Uterus (tissue), 3 donors: ENCODE measurements at regions not wholly inside any gene's neighbourhood (a gene's known extent, or its start where the extent isn't known, plus 50 kb on each side); places are given as distances from the start of the nearest gene placed in this dataset.

ENCODE experiments used
- DNase-seq, 2 donors: peaks; one replicate each; pipeline ENCODE4 v3.0.0-alpha.2; 2019 to 2020
- H3K27ac ChIP-seq, 2 donors: fragments of 200-600 bp; sonication (generic); 1 replicate in 1 of 2; 2 replicates in 1 of 2; pipeline ENCODE4 v1.5.1; 2016 to 2018
- H3K27me3 ChIP-seq, 2 donors: fragments of 200-600 bp; sonication (generic); one replicate each; pipeline ENCODE4 v1.5.1; 2018 to 2019; ENCODE audit warnings: control low read depth in 1 of 2
- H3K36me3 ChIP-seq, 2 donors: fragments of 200-600 bp; sonication (generic); one replicate each; pipeline ENCODE4 v1.5.1; 2019; ENCODE audit warnings: control low read depth in 1 of 2
- H3K4me1 ChIP-seq, 2 donors: fragments of 200-600 bp; sonication (generic); one replicate each; pipeline ENCODE4 v1.5.1; 2018 to 2019; ENCODE audit warnings: control low read depth in 1 of 2
- H3K4me3 ChIP-seq, 2 donors: fragments of 200-600 bp; sonication (generic); 1 replicate in 1 of 2; 2 replicates in 1 of 2; pipeline ENCODE4 v1.5.1; 2018 to 2019; ENCODE audit warnings: mild to moderate bottlenecking in 1 of 2
- H3K9me3 ChIP-seq, 2 donors: fragments of 200-600 bp; sonication (generic); one replicate each; pipeline ENCODE4 v1.5.1; 2019; ENCODE audit warnings: control low read depth in 1 of 2
- POLR2A ChIP-seq, 2 donors: fragments of 450-650 bp; IDR thresholded peaks; one replicate each; pipeline ENCODE4 v1.6.1; 2016; ENCODE audit warnings: antibody characterized with exemption in 2 of 2, mild to moderate bottlenecking in 1 of 2, moderate library complexity in 1 of 2
- intact Hi-C: fragments of 100-400 bp; cut with DNase I; formaldehyde crosslinking; loops from one replicate; pipeline ENCODE4 v1.15.1; 2023; ENCODE audit warnings: low total_unique reads
- TF ChIP-seq, protein P1 (sequence below), 4 experiments: fragments of 200-600 bp in 2 of 4; fragments of 450-650 bp in 2 of 4; sonication (generic) in 2 of 4; IDR thresholded peaks; one replicate each; pipeline ENCODE4 v1.5.1; 2016 to 2019; ENCODE audit warnings: antibody characterized with exemption in 4 of 4, mild to moderate bottlenecking in 2 of 4, moderate library complexity in 1 of 4
- donor health status: DM: yes; HTN: yes; CAD: no.

DNA sequence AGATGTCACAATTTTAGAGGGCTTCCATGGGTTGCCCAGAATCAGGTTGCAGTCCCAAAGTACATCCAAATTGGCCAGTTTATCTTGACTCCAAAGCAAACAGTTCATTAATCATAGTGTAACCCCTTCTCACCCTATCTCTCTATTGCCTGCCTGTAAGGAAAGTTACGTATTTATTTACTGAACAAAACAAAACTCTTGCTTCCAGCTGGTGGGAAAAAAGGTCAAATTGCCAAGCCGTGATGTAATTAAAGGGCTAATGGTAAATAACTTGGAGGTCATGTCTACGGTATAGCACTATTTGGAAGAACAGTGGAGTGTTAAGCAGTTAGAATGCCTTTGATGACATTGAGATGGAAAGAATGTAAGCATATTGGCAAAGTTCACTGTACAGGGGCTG lies 214.0 kb downstream of the DLEU7 start:
- H3K27ac ChIP-seq, result no peak overlapping the region
- TF ChIP-seq POLR2A (IDR thresholded peaks at IDR 0.05), result no peak
- TF ChIP-seq, protein P1, sequence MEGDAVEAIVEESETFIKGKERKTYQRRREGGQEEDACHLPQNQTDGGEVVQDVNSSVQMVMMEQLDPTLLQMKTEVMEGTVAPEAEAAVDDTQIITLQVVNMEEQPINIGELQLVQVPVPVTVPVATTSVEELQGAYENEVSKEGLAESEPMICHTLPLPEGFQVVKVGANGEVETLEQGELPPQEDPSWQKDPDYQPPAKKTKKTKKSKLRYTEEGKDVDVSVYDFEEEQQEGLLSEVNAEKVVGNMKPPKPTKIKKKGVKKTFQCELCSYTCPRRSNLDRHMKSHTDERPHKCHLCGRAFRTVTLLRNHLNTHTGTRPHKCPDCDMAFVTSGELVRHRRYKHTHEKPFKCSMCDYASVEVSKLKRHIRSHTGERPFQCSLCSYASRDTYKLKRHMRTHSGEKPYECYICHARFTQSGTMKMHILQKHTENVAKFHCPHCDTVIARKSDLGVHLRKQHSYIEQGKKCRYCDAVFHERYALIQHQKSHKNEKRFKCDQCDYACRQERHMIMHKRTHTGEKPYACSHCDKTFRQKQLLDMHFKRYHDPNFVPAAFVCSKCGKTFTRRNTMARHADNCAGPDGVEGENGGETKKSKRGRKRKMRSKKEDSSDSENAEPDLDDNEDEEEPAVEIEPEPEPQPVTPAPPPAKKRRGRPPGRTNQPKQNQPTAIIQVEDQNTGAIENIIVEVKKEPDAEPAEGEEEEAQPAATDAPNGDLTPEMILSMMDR (IDR thresholded peaks at IDR 0.05), result no peak
- intact Hi-C loops, result no loop called here

DNA sequence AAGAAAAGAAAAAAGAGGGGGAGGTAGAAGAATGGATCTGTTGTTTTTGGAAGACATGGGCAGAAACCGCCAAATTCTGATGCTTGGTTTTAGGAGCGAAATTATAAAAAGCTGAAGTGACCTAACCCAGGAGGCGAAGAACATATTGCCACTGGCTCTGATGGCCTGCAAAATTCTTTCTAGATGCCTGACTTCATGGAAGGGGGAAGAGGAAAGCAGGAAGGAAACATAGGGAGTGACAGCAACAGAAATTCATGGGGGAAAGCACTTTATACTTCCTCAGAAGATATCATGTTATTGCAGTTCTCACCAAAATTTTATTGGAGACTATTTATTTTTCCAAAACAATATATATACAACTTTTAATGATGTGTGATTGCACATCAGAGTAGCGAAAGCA lies 213.5 kb downstream of the DLEU7 start:
- intact Hi-C loops, result no loop called here
- H3K27ac ChIP-seq, result no peak overlapping the region
- no peaks in the 10 kb centered on the region for H3K27me3 ChIP-seq
- TF ChIP-seq, protein P1 (IDR thresholded peaks at IDR 0.05), result no peak
- no peak for TF ChIP-seq POLR2A (IDR thresholded peaks at IDR 0.05)
- H3K4me3 ChIP-seq, result no peak overlapping the region
- H3K4me1 ChIP-seq, result no peaks in the 10 kb centered on the region
- DNase-seq, result no peak
- H3K36me3 ChIP-seq, result no peaks in the 10 kb centered on the region
- no peaks in the 10 kb centered on the region for H3K9me3 ChIP-seq

More for the DNA sequence above, 214.0 kb downstream of the DLEU7 start:
- Histone ChIP-seq H3K36me3 (no peaks in the 10 kb centered on the region), H3K27me3 (no peaks in the 10 kb centered on the region), H3K4me1 (no peaks in the 10 kb centered on the region), H3K4me3 (no peak overlapping the region), H3K9me3 (no peaks in the 10 kb centered on the region)
- DNase-seq, result no peak

DNA sequence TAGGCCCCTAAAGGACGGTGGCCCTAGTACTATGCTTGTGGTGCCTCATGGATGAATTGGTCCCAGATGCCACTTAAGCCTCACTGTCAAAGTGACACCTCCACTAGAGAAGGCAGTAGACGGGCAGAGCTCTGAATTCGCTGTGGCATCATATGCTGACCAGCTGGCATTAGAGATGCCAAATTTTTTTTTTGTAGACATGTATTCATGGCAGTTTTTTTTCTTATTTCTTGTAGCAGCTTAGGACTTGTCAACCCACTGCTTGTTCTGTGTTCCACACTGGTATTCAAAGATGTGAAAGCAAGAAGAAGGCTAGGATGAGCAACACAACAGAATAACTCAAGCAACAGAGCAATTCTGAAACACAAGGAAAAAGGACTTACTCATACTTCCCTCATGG lies 212.5 kb downstream of the DLEU7 start:
- Histone ChIP-seq H3K4me1 (no peaks in the 10 kb centered on the region), H3K27ac (no peak overlapping the region)
- intact Hi-C loops, result no loop called here

DNA sequence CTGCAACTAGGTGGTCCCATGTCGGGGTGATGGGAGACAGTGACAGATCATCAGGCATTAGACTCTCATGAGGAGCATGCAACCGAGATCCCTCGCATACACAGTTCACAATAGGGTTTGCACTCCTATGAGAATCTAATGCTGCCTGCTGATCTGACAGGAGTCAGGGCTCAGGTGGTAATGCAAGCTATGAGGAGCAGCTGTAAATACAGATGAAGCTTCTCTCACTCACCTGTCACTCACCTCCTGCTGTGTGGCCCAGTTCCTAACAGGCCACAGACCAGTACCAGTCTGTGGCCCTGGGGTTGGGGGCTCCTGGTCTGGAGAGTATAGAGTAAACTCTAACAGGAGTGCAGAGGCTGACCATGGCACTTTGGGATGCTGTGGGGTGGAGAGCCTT lies 209.2 kb downstream of the DLEU7 start:
- no peaks in the 10 kb centered on the region for H3K27me3 ChIP-seq
- H3K4me1 ChIP-seq, result no peaks in the 10 kb centered on the region
- H3K4me3 ChIP-seq, result no peak overlapping the region
- DNase-seq, result no peak
- H3K36me3 ChIP-seq, result no peaks in the 10 kb centered on the region
- no peak for TF ChIP-seq POLR2A (IDR thresholded peaks at IDR 0.05)
- TF ChIP-seq, protein P1 (IDR thresholded peaks at IDR 0.05), result no peak
- no peak overlapping the region for H3K27ac ChIP-seq
- intact Hi-C loops, result no loop called here
- no peaks in the 10 kb centered on the region for H3K9me3 ChIP-seq

More for the DNA sequence above, 212.5 kb downstream of the DLEU7 start:
- no peak overlapping the region for H3K4me3 ChIP-seq
- no peaks in the 10 kb centered on the region for H3K27me3 ChIP-seq
- no peak for TF ChIP-seq POLR2A (IDR thresholded peaks at IDR 0.05)
- TF ChIP-seq, protein P1 (IDR thresholded peaks at IDR 0.05), result no peak
- no peak for DNase-seq
- H3K36me3 ChIP-seq, result no peaks in the 10 kb centered on the region
- H3K9me3 ChIP-seq, result no peaks in the 10 kb centered on the region

DNA sequence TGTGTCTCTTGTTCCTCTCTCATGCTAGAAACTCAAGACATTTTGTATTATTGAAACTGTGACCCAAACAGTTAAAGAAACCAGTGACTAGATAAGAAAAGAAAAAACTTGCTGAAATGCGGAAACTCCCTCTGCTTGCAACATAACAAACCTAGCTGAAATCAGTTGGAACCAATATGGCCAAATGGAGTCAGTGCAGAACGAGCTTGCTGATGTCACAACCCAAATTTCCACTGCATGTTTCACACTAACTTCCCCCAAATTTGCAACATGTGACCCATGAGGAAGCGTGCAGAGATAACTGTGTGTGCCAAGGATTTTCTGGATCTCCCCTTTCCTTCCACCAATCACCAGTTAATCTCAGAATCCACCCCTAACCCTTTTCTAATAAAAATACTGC lies 208.0 kb downstream of the DLEU7 start:
- Histone ChIP-seq H3K27me3 (no peaks in the 10 kb centered on the region), H3K4me3 (no peak overlapping the region), H3K36me3 (no peaks in the 10 kb centered on the region), H3K9me3 (no peaks in the 10 kb centered on the region), H3K27ac (peak overlapping the region in 1 of 2 donors; percentile 64), H3K4me1 (no peaks in the 10 kb centered on the region)
- DNase-seq, result peak; percentile 57 to 65
- TF ChIP-seq, protein P1 (IDR thresholded peaks at IDR 0.05), result no peak
- no peak for TF ChIP-seq POLR2A (IDR thresholded peaks at IDR 0.05)
- intact Hi-C loops, result no loop called here
